GM19395 (cell line): ENCODE measurements at regions not wholly inside any gene's neighbourhood (a gene's known extent, or its start where the extent isn't known, plus 50 kb on each side); places are given as distances from the start of the nearest gene placed in this dataset.

Source experiments
- ATAC-seq: cut with Tn5 transposase; IDR thresholded peaks from one replicate; pipeline ENCODE4 v1.9.1; 2021; ENCODE audit warnings: mild to moderate bottlenecking, moderate library complexity; ENCODE audit not compliant: unreplicated experiment

- no peak for ATAC-seq
Measured at GRCh38 chr5:166982226-166982625, 1309.2 kb upstream of the WWC1 start.

DNA sequence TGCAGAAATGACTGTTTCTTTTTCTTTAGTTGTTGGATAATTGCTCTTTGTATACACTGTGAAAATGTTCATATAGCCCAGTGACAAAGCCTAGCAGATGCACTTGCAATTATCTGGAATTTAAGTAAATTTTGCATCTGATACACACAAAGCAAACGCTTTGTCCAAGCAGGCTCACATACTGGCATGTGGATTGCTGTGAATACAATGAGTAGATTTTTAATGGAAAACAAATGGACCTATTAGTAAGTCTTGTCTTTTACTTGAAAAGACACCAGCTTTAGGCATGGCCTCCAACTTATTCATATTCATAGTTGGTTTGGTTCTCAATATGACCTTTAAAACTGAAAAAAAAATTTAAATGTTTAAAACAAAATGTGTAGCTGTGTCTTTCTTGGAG, 1299.8 kb upstream of the WWC1 start:
- no peak for ATAC-seq

DNA sequence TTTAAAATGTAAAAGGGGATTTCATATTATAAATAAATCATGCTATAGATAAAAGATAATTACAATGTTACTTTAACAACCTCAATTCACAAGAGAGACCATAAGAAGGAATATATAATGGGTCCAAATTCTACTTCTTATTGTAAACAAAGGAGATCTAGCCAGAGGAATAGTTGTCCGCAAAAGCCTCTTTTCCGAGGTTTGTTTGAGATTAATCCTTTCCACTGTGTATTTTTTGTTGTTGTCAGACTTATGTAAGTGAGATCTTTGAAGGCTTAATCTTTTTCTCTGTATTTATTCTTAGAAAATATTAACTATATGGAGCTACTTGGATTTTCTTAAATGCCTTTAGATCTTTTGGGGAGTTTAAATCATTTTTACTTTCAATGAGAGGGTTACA, 1299.3 kb upstream of the WWC1 start:
- ATAC-seq, result no peak

- ATAC-seq, result no peak
Measured at GRCh38 chr5:166992874-166993722, 1298.3 kb upstream of the WWC1 start.

DNA sequence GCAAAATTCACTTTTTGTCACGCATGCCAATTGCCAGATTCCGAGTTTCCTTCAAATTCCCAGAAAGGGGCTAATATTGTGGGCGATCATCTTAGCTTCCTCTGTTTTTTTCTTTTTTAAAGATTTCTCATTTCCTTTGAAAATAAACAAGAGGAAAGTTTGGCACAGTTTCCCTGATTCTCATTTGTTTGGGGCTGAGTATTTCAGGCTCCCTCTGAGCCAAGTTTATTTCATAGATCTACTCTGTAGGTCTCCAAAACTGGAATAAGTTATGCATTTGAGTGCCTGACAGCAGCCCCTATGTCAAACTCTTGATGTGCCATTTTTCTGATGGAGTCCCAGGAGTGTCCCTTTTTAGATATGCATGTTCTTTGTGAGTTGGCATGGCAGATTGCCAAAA, 1297.2 kb upstream of the WWC1 start:
- no peak for ATAC-seq

GRCh38 chr5:167001246-167001645, 1290.2 kb upstream of the WWC1 start:
- ATAC-seq, result no peak

- ATAC-seq, result no peak
Measured at GRCh38 chr5:167008705-167009104, 1282.7 kb upstream of the WWC1 start.

DNA sequence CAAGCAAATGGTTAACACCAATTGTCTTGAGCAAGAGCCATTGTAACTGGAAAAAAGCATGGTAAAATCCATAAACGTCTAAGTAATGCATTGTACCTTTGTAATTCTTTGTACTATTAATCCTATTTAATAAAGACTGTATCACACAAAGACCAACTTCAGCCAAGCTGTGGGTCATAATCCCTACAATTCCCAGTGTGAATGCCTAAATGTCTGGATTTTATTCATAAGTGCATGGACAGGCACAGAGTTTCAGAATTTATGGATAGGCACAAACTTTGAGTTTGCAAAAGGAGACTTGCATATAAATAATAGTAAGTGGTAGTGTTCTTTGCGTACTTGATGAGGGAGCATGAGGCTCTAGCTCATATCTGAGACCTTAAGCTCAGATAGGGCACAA, 1280.2 kb upstream of the WWC1 start:
- ATAC-seq, result no peak

GRCh38 chr5:167012123-167013034, 1279.1 kb upstream of the WWC1 start:
- no peak for ATAC-seq

DNA sequence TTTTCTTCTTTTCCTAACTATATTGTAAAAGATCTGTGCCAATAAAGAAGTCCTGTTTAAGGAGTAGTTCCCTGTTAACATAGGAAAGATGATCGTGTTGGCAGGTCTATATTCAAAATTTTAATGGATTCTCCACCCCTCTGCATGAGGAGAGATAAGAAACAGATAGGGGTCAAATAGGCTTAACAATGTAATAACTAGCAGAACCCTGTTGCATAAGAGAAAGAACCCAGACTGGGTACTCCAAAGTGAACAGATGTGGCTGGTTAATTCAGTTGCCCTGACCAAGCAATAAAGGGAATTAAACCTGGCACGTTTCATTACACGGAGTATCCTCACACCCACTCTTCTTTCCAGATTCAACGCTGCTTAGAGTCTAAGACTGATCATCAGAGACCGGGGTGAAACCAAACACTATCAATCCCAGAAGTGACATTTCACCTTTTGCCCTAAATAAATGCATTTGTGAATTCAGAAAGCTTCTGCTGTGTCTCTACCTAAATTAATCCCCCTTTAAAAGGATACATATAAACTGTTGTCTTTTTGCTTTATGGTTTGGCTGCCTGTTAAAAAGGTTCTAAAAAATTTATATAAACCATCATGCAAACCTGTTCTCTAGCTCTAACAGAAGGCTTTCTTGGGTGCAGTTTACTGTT, 1276.9 kb upstream of the WWC1 start:
- ATAC-seq, result no peak

GRCh38 chr5:167020418-167020817, 1271.0 kb upstream of the WWC1 start:
- ATAC-seq, result no peak

DNA sequence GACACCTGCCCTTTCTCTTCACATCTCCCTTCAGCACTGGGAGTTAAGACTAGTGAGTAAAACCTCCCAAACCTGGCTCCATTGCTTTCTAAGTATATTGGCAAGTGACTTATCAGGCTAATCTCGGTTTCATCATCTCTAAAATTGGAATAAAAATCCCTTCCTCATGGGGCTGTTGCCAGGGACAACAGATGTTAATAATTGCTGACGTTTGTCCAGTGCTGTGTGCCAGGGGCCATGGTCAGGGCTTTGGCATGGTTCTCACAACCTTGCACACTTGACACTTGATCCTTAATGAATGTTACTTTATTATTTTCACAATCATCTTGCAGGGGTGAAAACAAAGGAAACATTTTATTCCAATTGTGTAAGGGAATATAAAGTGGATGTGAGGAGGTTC, 1262.0 kb upstream of the WWC1 start:
- ATAC-seq, result no peak

DNA sequence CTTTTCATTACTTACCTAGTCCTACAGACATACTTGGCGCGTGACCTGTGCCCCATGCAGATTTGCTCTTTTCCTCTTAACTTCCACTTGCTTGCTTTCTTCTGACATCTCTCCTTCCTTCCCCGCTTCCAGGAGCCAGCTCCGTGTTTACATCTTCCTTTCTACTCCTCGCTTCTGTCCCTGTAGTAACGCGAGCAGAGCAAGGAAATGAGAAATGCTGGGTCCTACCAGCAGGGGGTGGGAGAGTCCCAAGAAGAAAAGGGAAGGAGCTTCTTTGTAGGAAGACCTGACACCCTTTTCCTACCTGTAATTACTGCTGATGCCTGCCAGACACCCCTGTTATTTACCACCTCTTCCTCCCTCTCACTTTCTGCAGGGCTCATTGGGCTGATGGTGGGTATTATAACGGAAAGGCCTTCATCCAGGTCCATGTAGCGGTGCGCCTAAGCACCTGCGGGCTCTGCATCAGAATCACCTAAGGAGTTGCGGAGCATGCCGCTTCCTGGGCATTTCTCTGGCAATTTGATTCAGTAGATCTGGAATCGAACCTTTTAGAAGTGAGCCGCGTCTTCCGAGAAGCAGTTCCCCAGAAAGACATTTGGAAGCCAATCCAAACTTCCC, 1260.8 kb upstream of the WWC1 start:
- ATAC-seq, result no peak

DNA sequence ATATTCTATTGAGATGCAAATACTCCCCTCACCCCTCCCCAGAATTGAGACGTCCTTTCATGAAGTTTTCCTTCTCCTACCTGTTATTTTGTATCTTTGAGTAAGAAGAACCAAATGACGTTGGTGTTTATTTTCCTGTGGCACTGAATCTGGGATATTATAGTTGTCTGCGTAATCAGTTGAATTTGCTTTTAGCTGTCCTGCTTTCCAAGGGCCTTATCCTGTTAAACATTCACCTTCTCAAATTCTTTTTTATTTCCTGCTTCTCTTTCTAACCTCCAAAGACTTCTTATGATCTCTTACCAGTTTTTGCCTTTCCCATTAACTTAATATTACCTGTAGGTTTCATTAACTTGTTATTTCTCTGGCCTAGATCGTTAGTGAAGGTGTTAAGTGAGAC, 1254.9 kb upstream of the WWC1 start:
- no peak for ATAC-seq

DNA sequence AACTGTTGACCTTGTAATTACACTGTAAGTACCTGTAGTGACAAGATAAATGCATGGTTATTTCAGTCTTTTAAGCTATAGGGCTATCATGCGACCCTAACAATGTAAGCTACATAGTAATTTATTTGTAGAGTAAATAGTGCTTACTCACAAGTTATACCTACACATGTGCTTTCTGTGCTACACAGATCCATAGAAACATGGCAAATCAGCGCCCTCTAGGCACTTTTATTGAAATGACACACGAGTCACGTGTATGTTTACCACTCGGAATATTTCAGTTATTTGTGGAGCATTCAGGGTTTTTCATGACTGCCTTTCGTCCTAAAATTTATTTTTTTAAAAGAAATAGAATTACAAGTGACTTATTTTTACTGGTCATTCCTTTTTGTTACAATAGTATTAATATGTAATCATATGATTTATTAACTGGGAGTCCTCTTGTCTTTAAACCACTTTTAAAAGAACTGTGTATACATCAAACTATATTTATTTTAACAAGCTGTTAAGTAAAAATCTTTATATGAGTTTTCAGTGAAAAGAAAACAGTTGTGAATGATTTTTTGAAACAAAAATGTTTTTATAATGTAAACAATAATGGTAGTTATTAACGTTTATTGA, 1242.3 kb upstream of the WWC1 start:
- peak; percentile 83 for ATAC-seq

- no peak for ATAC-seq
Measured at GRCh38 chr5:167049771-167050567, 1241.5 kb upstream of the WWC1 start.

DNA sequence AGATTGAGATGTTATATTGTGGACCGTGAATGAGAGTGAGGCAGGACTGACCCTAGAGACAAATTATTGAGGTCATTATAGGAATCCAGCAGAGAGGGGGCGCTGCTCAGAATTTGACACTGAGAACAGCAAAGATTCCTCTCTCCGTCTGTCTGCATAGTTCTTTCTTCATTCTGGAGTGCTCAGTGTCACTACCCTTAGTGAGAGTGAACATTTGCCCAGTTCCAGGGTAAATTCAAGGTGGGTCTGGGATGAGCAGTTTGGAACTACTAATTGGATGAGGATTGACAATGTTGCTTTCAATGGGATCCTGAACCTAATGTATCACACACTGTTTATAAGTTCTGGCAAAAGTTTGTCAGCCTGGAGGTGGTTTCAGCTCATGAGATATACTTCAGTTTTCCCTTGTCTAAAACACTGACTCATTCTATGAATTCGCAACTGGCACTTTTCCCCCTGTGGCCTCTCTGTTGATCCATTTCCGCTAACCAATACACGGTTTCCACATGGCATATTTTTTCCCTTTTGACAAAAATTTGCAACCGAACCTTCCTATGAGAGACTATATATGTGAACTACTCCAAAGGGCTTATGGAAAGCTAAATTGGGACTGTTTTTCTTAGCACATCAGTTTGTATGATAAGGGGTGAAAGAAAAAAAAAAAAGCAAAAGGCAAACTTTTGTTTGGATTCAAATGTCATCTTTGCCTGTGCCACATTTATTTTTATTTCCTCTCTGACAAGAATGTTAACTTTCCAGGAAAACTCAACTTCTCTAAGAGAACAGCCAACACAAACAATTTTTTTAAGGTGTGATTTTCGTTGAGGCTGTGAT, 1240.7 kb upstream of the WWC1 start:
- ATAC-seq, result no peak

DNA sequence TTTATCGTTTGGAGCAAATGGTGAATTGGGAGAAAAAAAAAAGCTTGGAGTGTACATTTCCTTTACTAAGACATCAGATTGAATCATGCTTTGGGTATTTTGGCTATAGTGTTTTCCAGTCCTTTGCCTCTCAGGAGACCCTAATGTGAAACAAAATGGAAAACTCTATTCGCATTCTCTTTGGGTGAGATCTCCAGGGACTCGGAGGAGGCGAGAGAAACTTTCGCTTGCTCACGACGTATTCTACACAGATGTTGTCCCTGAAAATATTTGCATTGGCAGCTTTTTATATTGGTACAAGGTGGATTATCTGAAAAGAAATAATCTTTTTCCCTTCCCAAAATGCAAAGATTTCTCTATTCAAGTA, 1240.1 kb upstream of the WWC1 start:
- ATAC-seq, result no peak

DNA sequence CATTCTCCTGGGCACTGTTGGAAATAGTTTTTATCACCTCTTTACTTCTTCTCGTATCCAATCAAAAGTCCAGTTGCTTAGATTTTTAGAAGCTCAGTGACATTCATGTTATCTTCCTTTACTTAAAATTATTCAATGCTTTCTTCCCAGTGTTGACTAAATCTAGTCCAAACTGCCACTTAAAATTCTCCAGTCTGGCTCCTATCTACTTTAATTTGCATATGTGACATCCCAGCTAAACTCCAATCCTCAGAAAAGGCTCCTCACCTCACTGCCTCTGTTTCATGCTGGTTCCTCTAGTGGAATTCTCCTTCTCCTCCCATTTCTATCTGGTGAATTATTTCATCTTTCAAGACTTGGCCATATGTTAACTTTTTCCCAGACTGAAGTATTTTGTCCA, 1238.7 kb upstream of the WWC1 start:
- no peak for ATAC-seq
